KBM-7 (cell line): ENCODE measurements at regions not wholly inside any gene's neighbourhood (a gene's known extent, or its start where the extent isn't known, plus 50 kb on each side); places are given as distances from the start of the nearest gene placed in this dataset.
"Not testable (repeated sequence)": the region's sequence is repeated elsewhere in the genome, so short reads cannot be mapped to it uniquely, and the experiment has no call there.

Experiments
- DNase-seq: peaks from one replicate; pipeline ENCODE4 v3.0.0-alpha.2; 2015
- in situ Hi-C: fragments of 300-500 bp; cut with MboI; formaldehyde crosslinking; loops from 2 replicates; pipeline ENCODE4 v1.14.3; 2020; ENCODE audit warnings: low sequenced_read_pairs, low pct_unique_long_range_greater_than_20kb, mixed read lengths

DNA sequence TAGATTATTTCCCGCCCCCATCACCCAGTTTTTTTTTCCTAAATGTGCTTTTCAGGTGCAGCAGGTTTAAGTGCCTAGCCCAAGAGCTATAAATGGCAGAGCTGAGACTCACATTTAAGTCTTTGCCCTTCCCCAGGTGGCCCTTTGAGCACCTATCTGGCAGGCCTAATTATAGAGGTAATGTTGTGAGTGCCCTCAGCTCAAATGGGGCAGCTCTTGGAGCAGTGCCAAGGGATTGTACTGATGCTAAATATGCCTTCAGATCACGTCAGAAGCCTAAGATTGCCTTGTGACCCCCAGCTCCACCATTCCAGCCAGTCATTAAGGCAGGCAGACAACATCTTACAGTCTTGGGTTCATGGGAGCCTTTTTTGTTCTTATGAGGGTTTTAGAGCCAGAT, 159.5 kb downstream of the RPLP1 start:
- no peak for DNase-seq
- in situ Hi-C loops = no loop called here

DNA sequence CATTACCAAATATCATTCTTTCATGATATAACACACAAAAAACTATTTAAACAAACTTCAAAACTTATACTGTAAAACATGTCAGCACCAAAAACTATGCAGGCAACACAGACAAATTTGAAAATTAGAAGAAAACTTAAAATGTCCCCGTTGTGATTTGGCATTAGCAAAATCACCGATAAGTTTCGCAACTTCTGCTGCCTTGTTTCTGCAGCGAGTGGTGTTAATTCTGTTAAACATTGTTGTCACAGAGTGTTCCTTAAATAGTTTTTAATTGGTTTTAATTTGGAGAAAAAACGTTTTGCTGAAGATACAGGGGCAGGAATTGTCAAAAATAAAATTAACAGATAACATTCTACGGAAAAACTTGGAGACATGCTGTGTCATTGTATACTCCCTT, 160.6 kb downstream of the RPLP1 start:
- DNase-seq = no peak
- in situ Hi-C loops = no loop called here

DNA sequence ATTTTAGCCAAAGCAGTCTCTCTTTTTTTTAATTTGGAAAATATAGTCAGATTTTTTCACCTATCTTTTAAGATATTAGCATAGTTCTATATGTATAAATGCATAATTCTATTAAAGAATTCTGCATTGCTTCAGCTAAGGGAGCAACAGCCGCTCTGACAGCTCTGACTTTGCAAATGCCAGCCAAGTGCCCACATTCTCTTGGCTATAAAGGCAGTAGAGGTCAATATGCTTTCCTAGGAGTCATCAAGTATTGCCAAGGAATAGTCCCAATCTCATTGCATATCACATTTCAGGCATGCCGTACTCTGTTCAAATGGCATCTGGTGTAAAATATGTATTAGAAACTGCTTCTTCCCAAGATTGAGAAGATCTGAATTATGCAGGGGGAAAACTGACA, 161.4 kb downstream of the RPLP1 start:
- in situ Hi-C loops = no loop called here

DNA sequence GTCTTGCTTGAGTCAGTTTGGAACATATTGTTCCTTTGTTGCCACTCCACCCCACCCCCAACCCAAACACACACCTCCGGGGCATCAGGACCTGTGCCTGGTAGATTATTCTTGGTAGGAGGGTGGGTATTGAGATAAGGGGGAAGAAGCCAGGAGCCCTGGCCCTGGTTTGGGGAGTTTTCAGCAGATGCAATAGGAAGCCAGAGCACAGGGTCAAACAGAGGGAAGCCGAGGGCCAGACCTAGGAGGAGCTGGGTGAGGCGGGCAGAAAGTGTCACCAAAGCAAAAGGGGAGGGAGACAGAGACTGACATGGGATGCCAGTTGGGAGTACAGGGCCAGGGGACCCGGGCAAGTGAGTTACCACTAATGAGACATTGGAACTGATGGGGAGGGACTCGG, 163.1 kb downstream of the RPLP1 start:
- no peak for DNase-seq
- in situ Hi-C loops = no loop called here

More for the DNA sequence above, 161.4 kb downstream of the RPLP1 start:
- no peak for DNase-seq

DNA sequence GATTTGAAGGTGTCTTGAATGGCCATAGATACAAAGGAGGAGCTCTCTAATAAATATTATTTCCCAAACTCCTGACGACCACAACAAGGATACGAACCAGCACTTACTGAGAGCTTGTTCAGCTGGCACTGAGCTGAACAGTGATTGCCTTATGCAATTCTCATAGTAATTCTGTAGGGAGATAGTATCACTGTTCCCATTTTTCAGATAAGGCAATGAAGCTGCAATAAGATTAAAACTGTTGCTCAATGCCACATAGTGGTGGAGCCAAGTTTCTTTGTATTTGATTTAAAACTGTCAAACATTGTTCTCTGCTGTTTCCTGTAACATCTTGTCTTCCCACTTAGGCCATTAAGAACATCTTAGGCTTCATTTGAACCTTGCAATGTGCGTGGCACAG, 163.9 kb downstream of the RPLP1 start:
- in situ Hi-C loops = no loop called here
- DNase-seq = no peak

DNA sequence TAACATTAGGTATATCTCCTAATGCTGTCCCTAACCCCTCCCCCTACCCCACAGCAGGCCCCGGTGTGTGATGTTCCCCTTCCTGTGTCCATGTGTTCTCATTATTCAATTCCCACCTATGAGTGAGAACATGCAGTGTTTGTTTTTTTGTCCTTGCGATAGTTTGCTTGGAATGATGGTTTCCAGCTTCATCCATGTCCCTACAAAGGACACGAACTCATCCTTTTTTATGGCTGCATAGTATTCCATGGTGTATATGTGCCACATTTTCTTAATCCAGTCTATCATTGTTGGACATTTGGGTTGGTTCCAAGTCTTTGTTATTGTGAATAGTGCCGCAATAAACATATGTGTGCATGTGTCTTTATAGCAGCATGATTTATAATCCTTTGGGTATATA, 164.5 kb downstream of the RPLP1 start:
- in situ Hi-C loops, DNase-seq: not testable (repeated sequence)

DNA sequence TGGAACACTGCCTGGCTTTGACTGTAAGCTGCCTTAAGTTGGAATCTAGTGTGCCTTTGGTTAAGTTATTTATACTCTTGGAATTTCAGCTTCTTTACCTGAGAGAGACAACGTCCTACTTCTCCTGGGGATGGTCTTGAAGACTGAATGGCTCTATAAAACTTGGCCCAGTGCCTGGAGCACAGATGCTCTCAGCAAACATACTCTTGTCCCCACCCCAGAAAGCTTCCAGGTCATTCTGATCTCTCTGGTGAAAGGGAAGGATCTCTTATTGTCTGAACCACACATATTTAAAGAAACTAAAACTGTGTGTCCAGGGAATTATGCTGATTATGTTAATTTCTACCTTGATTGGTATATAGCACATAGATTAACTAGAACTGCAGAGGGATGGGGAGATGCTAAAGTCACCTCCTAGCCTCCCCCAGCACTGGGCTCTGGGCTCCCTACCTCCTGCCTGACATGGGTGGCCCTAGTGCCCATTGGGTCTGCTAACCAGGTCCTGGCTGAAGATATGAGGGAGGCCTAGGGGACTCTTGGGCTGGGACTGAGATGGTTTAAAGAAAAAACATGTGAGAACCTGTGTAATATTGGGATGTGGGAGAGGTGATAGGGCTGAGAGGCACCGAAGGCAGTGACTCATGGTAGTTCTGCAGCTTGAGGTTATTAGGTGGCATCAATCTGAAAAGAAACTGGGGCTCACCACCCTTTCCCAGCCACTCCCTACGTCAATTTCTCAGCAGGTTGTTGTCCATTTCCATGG, 171.0 kb downstream of the RPLP1 start:
- DNase-seq = no peak
- in situ Hi-C loops = no loop called here

DNA sequence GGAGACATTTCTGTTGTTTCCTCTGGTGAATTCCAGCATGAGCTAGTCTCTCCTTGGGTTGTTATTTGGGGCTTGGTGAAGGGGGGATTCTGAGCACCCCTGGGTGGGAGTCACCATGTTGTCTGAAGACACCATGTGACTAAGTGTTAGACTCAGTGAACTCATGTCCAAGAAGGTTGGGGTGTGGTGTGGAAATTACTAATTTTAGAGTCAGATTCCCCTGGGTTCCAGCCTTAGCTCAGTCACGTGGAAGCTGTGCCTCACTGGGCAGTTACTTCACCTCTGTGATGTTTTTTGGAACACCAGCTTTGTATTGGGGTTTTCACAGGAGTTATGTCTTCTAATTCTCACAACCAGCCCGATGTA, 171.5 kb downstream of the RPLP1 start:
- in situ Hi-C loops = no loop called here
- DNase-seq = no peak

DNA sequence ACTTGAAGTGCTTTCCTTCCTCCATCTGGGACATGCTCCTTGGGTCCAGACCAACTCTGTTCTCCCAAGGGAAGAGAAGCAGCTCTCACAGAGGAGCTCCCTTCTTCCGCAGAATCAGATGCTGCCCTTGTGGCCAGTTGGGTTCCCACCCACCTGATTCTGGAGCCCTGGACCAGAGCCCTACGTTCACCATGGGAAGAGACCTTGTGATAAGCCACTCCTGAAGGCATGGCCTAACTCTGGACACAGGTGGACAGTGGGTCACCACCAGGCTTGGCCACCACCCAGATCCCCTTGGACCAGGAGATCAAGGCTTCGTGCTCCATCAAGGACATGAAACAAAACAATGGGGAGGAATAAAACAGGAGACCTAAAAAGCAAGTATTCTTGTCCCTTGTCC, 172.2 kb downstream of the RPLP1 start:
- in situ Hi-C loops = no loop called here
- no peak for DNase-seq

DNA sequence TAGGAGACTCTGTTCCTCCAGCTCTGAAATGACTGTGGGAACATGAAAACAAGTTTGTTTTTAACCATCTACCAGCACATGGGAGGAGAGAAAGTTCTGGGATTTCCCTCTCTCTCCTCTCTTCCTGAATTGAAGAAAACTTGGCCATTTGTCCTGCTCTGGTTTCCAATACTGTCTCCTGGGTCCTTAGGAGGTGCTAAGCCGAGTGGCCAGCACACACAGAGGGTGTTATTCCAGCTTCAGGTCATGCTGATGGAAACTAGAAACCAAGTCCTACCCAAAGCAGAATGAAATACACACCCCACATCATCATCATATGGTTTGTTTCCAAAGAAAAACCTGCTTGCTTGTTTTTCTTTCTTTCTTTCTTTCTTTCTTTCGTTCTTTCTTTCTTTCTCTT, 172.7 kb downstream of the RPLP1 start:
- DNase-seq = no peak
- in situ Hi-C loops = no loop called here

DNA sequence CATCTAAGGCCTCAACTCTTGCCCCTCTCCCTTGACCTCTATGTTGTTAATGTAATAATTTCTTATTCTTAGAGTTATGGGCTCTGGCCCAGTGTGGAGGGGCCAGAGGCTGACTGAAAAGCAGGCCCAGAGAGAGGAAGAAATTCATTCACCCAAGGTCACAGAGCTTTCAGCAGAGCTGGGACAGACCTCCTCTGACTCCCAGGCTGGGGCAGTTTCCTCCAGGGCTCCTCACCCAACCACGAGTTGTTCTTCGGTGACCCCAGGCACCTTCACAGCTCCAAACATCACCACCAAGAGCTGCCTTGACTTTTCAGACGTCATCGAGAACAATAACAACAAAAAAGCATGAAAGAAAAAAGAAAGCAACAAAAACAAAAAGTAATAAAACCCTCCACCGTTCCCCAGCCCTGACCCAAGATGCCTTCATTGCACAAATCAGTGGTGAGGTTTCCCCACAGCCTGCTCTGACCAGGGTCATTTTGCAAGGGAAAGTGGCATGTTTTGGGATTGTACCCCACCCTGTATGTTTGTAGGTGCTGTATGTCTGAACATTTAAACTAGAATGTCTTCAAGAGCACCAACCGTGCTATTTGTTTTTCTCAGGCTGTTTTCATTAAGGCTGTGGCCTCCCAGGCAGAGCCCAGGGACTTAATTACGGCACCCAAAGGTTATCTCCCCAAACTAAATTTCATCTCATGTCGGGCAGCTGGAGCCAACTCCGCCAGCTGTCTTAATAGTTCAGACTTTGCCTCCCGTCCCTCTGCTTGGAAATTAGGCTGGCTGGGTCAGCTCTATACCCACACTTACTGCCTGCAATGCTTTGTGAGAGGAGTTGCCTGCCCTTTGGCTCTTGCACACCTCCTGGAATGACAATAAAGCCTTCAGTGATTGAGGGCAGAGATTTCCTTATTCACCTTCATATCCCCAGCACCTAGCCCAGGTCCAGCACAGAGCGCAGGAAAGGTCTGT, 173.8 kb downstream of the RPLP1 start:
- no peak for DNase-seq
- in situ Hi-C loops = no loop called here

DNA sequence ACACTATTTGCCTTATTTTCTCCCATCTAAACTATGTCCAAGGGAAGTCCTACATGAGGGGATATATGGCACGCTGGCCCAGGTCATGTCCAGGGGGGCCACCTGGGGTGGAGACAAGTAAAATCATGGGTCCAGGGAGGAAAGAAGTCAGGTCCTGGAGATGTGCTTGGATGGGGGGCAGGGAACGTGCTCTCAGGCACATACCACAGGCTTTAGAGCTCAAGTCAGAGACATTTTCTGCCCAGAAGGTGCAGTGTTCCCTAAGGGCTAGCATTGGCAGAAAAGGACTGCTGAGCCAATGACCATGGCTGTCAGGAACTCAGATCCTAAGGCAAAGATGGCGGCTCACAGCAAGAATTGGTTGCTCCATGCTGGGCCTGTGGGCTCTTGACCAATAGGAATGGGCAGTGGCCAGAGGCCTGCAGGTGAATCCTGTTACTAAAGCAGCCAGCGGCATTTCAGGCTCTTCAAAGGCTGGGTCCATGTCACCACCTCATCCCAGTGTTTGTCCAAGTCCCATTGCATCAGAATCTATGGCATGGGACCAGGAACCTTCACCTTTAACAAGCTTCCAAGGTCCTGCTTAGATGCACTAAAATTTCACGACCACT, 175.0 kb downstream of the RPLP1 start:
- in situ Hi-C loops = no loop called here
- DNase-seq = no peak

DNA sequence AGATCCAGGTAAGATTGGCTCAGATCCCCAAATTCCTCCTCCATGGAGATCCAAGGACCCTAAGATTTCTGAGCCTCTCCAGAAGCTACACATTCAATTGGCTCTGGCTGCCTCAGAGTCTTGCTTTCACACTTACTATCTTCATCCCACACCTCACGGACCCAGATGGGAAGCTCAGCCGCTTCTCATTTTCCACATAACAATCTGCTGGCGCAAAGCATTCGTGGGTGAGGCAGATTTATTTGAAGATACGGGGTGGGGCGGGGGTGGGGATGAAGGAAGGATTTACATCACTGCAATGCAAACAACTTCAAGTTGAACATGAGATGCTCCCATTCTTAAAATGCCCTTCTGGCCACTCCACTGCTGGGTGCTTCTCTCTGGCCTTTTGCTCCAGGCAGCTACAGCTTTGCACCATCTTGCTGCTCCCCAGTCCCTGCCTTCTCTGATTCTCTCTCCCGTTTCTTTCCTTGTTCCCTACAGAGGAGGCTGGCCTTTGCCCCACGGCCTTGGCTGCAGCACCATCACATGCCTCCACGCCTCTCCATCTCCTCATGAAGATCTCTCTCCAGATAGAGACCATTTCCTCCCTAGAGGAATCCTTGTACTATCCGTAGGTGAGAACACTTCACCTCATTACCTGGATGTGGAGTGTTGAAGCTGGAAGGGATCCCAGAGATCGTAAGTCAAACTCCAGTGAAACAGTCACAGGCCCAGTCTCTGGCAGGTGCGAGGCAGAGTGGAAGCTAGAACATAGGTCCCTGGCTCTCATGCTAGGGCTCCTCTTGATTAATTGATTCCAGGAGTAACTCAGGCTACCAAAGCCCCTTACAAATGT, 175.9 kb downstream of the RPLP1 start:
- no peak for DNase-seq
- in situ Hi-C loops = no loop called here

DNA sequence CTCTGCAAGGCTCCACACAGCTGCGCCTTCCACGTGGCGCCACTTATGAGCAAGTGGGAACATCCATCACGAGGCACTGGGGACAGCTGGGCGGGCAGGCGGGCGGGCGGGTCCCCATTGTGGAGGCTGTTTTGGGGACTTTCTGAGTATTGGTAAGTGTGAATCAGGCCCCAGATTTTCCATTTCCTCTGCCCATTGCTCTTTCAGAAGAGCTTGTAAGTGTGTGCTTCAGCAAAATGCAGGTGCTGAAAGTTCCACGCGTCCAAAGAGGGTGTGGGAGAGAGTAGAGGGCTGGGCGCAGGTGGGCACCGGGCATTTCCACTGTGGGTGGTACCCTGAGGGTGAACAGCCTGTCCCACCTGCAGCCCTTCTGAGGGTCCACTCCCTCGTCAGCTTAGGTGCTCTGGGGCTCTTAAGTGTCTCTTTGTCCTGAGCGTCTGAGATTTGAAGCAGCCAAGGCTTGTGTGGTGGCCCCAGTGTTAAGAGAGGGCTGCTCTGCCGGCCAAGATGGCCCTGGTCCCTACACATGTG, 177.1 kb downstream of the RPLP1 start:
- in situ Hi-C loops = no loop called here
- DNase-seq = no peak

DNA sequence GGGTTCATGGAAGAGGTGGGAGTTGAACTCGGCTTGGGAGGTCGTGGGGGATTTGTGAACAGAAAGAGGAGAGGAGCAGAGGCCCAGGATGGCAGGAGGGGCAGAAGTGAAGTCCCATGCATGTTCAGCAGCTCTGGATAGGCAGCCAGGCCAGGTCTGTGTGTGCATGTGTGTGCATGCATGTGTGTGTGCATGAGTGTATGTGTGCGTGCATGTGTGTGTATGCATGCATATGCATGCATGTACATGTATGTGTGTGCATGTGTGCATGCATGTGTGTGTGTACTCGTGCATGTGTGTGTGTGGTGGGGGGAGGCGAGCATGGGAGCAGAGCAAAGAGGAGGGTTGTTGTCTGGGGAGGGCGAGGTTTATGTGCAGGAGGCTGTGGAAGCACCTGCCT, 178.4 kb downstream of the RPLP1 start:
- no peak for DNase-seq
- in situ Hi-C loops = no loop called here

DNA sequence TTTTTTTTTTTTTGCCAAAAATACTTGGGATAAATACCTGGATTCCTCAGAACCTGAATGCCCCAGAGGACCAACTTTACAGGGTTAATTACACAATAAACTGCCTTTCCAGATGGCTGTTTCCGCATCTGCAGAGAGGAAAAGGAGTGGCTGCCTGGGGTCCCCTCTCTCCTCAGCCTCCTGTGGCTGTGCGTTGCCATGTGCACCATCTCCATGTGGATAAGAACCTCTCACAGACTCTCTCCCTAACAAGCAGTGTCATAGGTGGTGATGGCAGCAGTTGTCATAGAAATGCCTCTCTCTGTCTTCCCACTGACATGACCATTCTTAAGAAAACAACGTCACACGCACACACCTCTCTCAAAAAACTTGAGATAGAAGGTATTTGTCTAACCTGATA, 179.4 kb downstream of the RPLP1 start:
- no peak for DNase-seq
- in situ Hi-C loops = no loop called here

DNA sequence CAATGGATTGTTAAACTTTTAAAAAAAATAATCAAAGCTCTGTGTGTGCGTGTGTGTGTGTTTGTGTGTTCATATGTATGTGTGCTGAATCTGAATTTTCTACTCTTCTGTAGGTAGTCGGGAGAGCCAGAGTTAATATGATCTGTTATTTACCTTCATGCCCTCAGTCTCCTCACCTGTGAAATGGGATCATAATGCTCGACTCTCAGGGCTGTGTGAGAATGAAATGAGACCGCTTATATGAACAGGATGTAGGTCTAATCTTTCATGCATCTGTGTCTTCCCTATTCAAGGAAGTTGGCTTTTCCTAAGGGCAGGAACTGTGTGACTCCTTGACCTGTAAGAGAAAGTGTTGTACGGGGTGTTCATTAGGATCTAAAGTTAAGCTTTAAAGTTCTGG, 182.2 kb downstream of the RPLP1 start:
- in situ Hi-C loops = no loop called here

DNA sequence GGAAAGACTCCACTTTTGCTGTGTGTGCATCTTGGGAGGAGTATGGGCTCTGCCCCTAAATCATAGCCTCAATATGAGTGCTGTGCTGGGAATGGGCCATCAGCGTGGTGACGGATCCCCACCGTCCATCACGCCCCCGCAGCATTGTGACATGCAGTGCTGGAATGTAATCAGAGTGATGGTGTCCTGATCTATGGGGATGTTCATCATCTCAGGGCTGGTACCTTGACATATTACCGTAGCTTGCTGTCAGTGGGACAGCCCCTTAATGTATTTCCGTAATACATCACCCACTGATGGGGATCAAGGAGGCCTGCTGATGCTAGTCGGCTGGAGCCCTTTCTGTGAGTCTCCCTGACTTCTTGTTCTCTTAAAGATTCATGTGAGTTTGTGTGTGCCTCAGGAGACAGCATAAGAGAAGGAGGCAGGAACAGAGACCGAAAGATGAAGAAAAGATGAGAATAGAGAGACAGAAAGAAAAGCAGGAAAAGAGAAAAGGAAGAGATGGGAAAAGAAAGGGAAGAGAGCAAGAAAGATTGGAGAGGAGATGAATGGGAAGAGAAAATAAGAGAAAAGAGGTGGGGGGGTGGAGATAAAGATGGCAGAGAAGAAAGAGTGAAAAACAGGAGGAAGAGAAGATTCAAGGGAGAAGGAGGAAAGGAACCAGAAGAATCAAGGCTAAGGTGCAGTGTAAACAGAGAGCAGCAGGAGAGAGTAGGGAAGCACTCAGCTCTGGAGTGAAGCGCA, 183.7 kb downstream of the RPLP1 start:
- in situ Hi-C loops = no loop called here

More for the DNA sequence above, 182.2 kb downstream of the RPLP1 start:
- DNase-seq = no peak

More for the DNA sequence above, 183.7 kb downstream of the RPLP1 start:
- DNase-seq = no peak
